GM23338 (cell line): ENCODE measurements at regions not wholly inside any gene's neighbourhood (a gene's known extent, or its start where the extent isn't known, plus 50 kb on each side); places are given as distances from the start of the nearest gene placed in this dataset.

Experiments
- CTCF ChIP-seq, 2 experiments: fragments of 200-600 bp in 1 of 2; sonication (generic) in 1 of 2; conservative IDR thresholded peaks; 2 replicates each; pipeline versions ENCODE4 v1.5.1 to v1.6.1; 2016 to 2017; ENCODE audit warnings: antibody characterized with exemption in 2 of 2, low read depth in 2 of 2, mild to moderate bottlenecking in 2 of 2, moderate library complexity in 1 of 2
- EZH2 ChIP-seq: fragments of 200-600 bp; sonication (generic); IDR thresholded peaks from one replicate; pipeline ENCODE4 v1.8.0; 2017; ENCODE audit warnings: antibody characterized with exemption, mild to moderate bottlenecking, low read depth; ENCODE audit not compliant: unreplicated experiment
- EZH2phosphoT487 ChIP-seq: fragments of 200-600 bp; sonication (generic); IDR thresholded peaks from one replicate; pipeline ENCODE4 v1.8.1; 2018; ENCODE audit warnings: antibody characterized with exemption; ENCODE audit not compliant: unreplicated experiment
- POLR2AphosphoS5 ChIP-seq: IDR thresholded peaks from 2 replicates; pipeline ENCODE4 v1.6.1; 2016; ENCODE audit warnings: antibody characterized with exemption, low read depth
- STAT1 ChIP-seq: IDR thresholded peaks from one replicate; pipeline ENCODE4 v1.6.1; 2016; ENCODE audit warnings: antibody characterized with exemption; ENCODE audit not compliant: unreplicated experiment
- TF ChIP-seq, protein P1 (sequence below): IDR thresholded peaks from one replicate; pipeline ENCODE4 v1.6.1; 2018; ENCODE audit warnings: antibody characterized with exemption; ENCODE audit not compliant: unreplicated experiment

DNA sequence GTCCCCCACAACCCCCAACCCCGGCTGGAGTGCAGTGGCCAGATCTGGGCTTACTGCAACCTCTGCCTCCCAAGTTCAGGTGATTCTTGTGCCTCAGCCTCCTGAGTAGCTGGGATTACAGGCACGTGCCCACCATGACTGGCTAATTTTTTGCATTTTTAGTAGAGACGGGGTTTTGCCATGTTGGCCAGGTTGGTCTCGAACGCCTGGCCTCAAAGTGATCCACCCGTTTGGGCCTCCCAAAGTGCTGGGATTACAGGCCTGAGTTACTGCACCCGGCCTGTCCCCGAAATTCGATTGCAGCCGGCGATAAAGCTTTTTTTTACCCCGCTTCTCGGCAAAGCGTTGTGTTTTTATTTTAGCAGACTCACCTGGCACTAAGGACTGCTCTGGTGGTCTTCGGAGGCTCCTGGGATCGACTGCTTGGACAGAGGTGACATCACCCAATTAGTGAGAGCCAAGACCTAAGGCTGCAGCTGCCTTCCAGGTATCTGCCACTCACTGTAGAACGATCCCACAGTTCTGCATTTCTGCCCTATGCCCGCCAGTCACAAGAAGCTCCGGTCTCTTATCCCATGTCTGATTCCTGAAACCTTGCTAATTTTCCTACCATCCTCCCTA lies 82.2 kb upstream of the ARL4D start:
- TF ChIP-seq CTCF (conservative IDR thresholded peaks at IDR 0.05; ENCODE audit: low read depth in 2 of 2) (no peak), EZH2phosphoT487 (no peak), STAT1 (no peak), POLR2AphosphoS5 (no peak), EZH2 (no peak)
- TF ChIP-seq, protein P1, sequence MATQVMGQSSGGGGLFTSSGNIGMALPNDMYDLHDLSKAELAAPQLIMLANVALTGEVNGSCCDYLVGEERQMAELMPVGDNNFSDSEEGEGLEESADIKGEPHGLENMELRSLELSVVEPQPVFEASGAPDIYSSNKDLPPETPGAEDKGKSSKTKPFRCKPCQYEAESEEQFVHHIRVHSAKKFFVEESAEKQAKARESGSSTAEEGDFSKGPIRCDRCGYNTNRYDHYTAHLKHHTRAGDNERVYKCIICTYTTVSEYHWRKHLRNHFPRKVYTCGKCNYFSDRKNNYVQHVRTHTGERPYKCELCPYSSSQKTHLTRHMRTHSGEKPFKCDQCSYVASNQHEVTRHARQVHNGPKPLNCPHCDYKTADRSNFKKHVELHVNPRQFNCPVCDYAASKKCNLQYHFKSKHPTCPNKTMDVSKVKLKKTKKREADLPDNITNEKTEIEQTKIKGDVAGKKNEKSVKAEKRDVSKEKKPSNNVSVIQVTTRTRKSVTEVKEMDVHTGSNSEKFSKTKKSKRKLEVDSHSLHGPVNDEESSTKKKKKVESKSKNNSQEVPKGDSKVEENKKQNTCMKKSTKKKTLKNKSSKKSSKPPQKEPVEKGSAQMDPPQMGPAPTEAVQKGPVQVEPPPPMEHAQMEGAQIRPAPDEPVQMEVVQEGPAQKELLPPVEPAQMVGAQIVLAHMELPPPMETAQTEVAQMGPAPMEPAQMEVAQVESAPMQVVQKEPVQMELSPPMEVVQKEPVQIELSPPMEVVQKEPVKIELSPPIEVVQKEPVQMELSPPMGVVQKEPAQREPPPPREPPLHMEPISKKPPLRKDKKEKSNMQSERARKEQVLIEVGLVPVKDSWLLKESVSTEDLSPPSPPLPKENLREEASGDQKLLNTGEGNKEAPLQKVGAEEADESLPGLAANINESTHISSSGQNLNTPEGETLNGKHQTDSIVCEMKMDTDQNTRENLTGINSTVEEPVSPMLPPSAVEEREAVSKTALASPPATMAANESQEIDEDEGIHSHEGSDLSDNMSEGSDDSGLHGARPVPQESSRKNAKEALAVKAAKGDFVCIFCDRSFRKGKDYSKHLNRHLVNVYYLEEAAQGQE, result no peak
